SU-DHL-6 (cell line): ENCODE measurements at regions not wholly inside any gene's neighbourhood (a gene's known extent, or its start where the extent isn't known, plus 50 kb on each side); places are given as distances from the start of the nearest gene placed in this dataset.

Experiments
- EZH2phosphoT487 ChIP-seq: fragments of 200-600 bp; sonication (generic), shearing (Covaris generic); conservative IDR thresholded peaks from 2 replicates; pipeline ENCODE4 v1.6.1; 2018; ENCODE audit warnings: mild to moderate bottlenecking, antibody characterized with exemption, low read length, moderate library complexity, mixed read lengths
- TF ChIP-seq, protein P1 (sequence below): fragments of 200-600 bp; sonication (generic); IDR thresholded peaks from one replicate; pipeline ENCODE4 v1.5.1; 2017; ENCODE audit warnings: antibody characterized with exemption, mild to moderate bottlenecking, low read length, moderate library complexity; ENCODE audit not compliant: insufficient read depth, poor library complexity, severe bottlenecking

DNA sequence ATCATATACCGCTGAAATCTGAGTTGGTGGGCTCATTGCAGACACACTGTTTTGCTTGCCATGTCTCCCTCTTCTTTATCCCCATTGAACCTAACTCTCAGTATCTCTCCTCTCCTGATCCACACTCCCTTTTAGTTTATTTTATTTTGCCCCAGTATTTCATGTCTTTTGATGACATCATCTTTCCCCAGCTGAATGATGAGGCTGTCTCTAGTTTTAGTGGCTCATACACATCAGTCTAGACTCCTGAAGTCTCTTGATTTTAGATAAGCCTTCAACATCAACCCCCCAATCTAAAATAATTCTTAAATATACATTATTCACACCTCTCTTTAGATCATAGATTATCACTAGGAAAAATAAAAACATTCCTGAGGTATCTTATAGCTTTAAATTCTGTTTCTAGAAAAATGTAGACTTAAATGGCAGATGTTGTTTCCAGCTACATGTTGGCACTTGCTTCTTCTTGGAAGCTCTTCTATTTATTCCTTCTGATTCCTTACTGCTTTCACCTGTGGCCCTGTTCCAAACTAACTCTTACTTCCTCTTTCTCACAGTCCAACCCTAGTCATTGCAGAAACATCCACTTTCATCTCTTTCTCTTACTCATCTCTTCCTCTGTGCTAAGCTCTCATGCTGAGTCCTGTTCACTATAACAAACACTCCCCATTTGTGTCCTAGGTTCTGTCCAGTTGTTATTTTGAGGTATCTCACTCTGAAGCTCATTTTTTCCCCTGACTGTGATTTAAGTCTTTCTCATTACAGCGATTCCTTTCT is 191.9 kb upstream of the SLC35B3 start:
- TF ChIP-seq, protein P1, sequence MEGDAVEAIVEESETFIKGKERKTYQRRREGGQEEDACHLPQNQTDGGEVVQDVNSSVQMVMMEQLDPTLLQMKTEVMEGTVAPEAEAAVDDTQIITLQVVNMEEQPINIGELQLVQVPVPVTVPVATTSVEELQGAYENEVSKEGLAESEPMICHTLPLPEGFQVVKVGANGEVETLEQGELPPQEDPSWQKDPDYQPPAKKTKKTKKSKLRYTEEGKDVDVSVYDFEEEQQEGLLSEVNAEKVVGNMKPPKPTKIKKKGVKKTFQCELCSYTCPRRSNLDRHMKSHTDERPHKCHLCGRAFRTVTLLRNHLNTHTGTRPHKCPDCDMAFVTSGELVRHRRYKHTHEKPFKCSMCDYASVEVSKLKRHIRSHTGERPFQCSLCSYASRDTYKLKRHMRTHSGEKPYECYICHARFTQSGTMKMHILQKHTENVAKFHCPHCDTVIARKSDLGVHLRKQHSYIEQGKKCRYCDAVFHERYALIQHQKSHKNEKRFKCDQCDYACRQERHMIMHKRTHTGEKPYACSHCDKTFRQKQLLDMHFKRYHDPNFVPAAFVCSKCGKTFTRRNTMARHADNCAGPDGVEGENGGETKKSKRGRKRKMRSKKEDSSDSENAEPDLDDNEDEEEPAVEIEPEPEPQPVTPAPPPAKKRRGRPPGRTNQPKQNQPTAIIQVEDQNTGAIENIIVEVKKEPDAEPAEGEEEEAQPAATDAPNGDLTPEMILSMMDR, result no peak
- no peak for TF ChIP-seq EZH2phosphoT487
